T1000 (cell line): ENCODE measurements at regions not wholly inside any gene's neighbourhood (a gene's known extent, or its start where the extent isn't known, plus 50 kb on each side); places are given as distances from the start of the nearest gene placed in this dataset.
A peak's percentile ranks its signal among the peaks of the same experiment; 100 is the strongest.
"Not testable (repeated sequence)": the region's sequence is repeated elsewhere in the genome, so short reads cannot be mapped to it uniquely, and the experiment has no call there.

ENCODE experiments used
- DNase-seq: peaks from one replicate; lab custom pipeline; 2025; ENCODE audit warnings: mixed read lengths; lab: John Stamatoyannopoulos, UW

GRCh38 chr1:99444211-99444927 lies 180.1 kb downstream of the PLPPR4 start:
- DNase-seq, result not testable (repeated sequence)

DNA sequence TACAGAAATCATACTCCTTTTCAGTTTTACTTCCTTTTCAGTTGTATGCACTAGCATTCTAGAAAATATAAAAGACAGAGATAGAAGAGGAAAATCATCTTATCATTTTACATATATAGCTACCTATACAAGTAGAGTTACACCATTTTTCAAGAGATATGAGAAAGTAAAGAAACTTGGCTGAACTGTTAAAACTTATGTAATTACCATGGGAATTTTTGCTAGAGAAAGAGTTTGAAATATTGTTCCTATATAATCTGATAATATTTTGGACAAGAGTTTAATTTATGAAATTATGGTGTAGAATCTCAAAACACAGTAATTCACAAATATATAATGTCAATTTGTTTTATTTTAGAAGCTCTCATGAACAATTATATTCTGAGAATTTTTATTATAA lies 180.8 kb downstream of the PLPPR4 start:
- DNase-seq, result no peak

GRCh38 chr1:99445486-99445885 lies 181.2 kb downstream of the PLPPR4 start:
- DNase-seq, result no peak

DNA sequence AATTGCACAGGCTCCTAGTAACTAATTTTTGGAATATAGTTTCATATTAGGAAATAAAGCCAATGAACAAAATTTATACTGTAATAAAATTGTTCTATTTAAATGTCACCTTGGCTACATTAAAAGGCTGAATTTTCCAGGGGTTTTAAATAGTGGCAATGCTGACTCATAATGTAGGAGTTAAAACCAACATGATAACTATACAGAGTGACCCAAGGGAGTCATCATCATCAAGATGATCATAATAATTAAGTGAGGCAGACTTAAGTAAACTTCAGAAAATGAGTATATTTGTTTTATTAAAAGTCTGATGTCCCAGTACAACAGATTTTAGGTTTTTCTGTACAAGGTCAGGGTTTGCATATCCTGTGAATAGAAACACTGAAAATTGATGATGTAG lies 183.4 kb downstream of the PLPPR4 start:
- no peak for DNase-seq

DNA sequence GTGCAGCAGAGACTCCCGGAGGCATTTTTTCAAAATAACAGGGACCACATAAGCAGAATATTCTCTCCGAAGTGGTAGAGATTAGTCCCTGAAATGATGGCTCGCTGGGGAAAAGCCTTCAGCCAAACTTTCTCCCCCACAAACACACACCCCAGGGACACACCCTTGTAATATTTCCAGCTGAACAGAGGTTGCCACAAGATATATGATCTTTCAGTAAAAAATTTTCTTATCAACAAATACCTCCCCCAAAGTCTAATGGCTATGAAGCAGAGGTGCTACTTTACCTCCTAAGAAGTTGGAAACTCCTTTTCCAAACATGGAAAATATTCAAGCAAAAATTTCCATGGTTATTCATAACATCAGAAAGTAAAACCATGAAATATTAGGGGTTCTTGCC lies 190.2 kb upstream of the PALMD start:
- DNase-seq, result no peak

- DNase-seq, result no peak
Measured at GRCh38 chr1:99456536-99456935, 189.4 kb upstream of the PALMD start.

- peak; percentile 69 for DNase-seq
Measured at GRCh38 chr1:99457381-99458165, 188.3 kb upstream of the PALMD start.

GRCh38 chr1:99461499-99461898 lies 184.4 kb upstream of the PALMD start:
- no peak for DNase-seq

DNA sequence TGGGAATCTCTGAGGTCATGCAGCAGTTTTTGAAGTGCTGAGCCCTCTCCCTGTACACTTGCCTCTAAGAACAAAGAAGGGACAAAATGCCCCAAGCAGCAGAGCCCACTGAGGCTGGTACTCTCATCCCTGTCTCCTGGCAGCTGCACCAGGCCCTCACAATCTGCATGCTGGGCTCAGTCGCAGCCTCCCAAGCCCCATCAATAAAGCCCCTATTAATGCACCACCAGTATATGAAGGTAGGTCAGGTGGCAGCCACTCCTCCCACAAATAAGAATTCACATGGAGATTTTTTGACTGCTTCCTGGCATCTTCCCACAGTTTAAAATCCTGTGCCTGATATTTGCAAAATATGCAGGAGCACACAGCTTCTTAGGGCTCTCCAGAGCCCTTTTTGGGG lies 181.2 kb upstream of the PALMD start:
- no peak for DNase-seq

DNA sequence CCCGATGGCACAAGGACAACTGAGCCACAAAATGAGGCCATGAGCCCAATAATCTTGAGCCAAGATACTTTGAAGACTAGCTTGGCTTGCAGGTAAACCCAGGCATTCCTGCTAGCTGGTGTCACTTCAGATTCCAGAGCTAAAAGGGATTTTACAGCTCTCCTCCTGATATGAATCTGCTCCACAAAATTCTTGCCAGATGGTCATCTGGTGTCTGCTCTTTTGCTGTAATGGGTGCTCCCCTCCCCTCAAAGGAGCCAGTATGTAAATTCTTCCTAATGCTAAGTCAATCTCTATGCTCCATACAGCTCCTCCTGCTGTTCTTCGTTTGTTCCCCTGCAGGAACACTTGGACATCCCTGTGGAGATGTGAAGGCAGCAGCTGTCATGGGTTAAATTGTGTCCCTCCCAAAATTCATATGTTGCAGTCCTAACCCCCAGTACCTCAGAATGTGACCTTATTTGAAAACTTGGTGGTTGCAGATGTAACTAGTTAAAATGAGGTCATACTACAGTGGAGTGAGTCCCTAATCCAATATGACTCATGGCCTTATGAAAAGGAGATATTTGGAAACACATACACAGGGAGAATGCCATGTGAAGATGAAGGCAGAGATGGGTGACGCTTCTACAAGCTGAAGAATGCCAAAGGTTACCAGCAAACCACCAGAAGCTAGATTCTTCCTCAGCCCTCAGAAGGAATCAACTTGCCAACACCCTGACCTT lies 180.6 kb upstream of the PALMD start:
- peak; percentile 35 for DNase-seq

DNA sequence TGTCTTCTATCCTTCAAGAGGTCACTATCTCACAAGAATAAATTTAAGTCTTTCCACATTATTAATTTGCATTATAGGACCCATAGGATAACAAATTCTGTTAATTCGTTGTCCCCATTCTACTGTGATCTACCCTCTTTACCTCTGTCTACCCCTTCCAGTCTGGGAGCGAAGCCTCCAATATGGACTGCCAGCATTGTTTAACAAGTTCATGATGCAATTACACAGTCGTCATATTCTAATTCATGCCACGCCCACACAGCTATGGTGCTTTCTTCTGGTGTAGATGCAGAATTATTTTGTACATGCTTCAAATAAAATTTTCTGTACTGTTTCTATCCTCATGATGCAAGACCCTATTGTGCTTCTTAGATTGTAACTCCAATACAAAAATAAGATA lies 178.3 kb upstream of the PALMD start:
- no peak for DNase-seq

DNA sequence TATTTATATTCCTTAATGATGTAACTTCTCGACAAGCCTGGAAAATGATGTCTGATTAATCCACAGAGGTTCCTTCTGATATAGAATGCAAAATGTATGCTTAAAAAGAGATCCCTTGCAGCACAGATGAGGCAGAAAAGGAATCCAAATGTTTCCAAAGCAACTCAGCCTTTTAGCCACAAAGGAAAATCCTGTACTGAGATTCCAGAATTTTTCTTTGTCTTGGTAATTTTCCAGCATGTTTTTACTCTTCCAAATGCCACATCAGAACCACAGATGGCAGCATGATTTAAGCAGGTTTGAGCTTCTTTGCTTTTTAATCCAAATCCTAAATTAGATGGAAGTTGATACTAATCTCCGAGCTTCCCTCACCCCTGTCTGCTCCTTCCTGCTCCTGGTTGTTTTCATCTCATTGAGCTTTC lies 176.4 kb upstream of the PALMD start:
- no peak for DNase-seq

DNA sequence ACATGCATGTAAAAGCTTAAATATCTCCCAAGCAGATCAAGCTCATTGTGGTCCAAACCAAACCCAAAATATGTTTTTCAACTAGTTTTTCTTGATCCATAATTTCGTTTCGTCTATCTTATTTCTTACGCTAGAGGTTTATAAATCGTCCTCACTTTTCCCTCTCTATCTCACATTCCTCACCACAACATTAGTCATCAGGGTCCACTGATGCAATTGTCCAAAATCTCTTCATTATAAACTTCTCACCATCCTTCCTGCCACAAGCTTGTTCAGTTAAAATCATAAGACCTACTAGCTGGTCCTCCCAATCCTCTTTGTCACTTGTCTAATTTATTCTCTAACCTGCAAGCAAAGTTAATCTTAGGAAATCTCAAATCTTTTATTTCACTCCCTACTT lies 173.0 kb upstream of the PALMD start:
- DNase-seq, result no peak

DNA sequence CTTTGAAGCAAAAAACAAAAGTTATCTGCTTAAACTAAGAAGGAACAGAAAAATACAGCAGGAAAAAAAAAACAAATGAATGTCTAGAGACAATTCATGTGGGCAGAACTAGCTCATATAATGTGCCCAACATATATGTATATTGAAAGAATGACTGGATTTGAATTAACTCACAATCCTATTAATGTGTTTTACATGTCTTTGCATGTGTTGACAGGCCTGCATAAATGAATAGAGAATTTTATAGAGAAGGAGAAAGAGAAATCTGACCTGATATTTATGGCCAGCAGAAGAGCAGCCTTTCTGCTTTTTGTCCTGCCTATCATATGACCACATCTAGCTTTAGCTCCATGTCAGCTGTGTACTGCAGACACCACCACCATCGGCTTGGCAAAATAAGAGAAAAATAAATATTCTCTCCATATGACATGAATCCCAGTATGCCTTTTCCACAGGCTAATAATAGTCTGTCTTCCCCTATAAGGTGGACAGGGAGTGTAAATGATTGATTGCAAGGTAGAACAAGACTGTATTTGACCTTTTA lies 171.5 kb upstream of the PALMD start:
- DNase-seq, result no peak

- no peak for DNase-seq
Measured at GRCh38 chr1:99476058-99476457, 169.9 kb upstream of the PALMD start.

- peak; percentile 9 for DNase-seq
Measured at GRCh38 chr1:99481391-99481996, 164.4 kb upstream of the PALMD start.

GRCh38 chr1:99482286-99482685 lies 163.6 kb upstream of the PALMD start:
- no peak for DNase-seq

DNA sequence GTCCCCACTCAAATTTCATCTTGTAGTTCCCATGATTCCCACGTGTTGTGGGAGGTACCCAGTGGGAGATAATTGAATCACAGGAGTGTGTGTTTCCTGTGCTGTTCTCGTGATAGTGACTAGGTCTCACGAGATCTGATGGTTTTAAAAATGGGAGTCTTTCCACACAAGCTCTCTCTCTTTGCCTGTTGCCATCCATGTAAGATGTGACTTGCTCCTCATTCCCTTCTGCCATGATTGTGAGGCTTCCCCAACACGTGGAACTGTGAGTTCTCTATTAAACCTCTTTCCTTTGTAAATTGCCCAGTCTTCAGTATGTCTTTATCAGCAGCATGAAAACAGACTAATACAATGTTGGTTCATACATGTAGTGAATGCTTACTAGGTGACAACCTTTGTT lies 163.2 kb upstream of the PALMD start:
- DNase-seq, result no peak

GRCh38 chr1:99490031-99490430 lies 155.9 kb upstream of the PALMD start:
- no peak for DNase-seq

- no peak for DNase-seq
Measured at GRCh38 chr1:99496067-99496466, 149.8 kb upstream of the PALMD start.

DNA sequence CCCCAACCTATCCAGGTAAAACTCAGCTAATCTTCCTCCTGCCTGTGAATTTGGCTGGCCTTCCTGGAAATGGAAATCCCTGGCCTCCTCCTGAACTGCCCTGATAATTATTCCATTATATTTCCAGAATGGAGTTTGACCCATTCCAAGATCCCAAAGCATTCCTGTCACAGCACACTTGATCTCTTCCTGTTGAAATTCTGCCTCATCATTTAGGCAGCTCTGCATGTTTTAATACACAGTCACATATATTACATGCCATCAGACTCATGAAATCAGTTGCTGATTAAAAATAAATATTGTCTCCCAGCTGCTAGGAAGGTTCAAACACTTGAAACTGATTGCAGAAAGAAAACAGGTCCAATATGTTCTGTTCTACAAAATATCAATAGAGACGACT lies 148.2 kb upstream of the PALMD start:
- no peak for DNase-seq

GRCh38 chr1:99500541-99500940 lies 145.4 kb upstream of the PALMD start:
- no peak for DNase-seq
